ENCODE measurements at regions not wholly inside any gene's neighbourhood (a gene's known extent, or its start where the extent isn't known, plus 50 kb on each side); places are given as distances from the start of the nearest gene placed in this dataset.

- TF ChIP-seq CTCF (conservative IDR thresholded peaks at IDR 0.05 in 1 of 2, IDR thresholded peaks at IDR 0.05 in 1 of 2; ENCODE audit: extremely low read depth in 1 of 2, insufficient read depth in 1 of 2, low read depth in 1 of 2, low read length in 2 of 2) (no peak), EZH2 (IDR thresholded peaks at IDR 0.05; ENCODE audit: borderline replicate concordance, low read length) (no peak)
Observed at GRCh38 chr13:22218797-22219196, 547.9 kb downstream of the FGF9 start.

All from mammary epithelial cell (primary cell).